Superior temporal gyrus (tissue), 1 donor: ENCODE measurements at regions not wholly inside any gene's neighbourhood (a gene's known extent, or its start where the extent isn't known, plus 50 kb on each side); places are given as distances from the start of the nearest gene placed in this dataset.
A peak's percentile ranks its signal among the peaks of the same experiment; 100 is the strongest.

Experiments
- DNase-seq: peaks from one replicate; pipeline ENCODE4 v3.0.0-alpha.2; 2016; ENCODE audit errors: extremely low spot score

- DNase-seq: no peak
Observed at GRCh38 chr13:80284290-80284689, 56.6 kb downstream of the SPRY2 start.

GRCh38 chr13:80278706-80279105 is 62.2 kb downstream of the SPRY2 start:
- DNase-seq: no peak

- peak; percentile 53 for DNase-seq
Observed at GRCh38 chr13:80276371-80277289, 64.3 kb downstream of the SPRY2 start.

GRCh38 chr13:80274643-80275042 is 66.3 kb downstream of the SPRY2 start:
- DNase-seq: no peak

- DNase-seq: no peak
Observed at GRCh38 chr13:80273718-80274117, 67.2 kb downstream of the SPRY2 start.

GRCh38 chr13:80265348-80265747 is 75.6 kb downstream of the SPRY2 start:
- DNase-seq: no peak

GRCh38 chr13:80263745-80264513 is 77.0 kb downstream of the SPRY2 start:
- DNase-seq: no peak

GRCh38 chr13:80262051-80262695 is 78.8 kb downstream of the SPRY2 start:
- DNase-seq: no peak

- DNase-seq: no peak
Observed at GRCh38 chr13:80259159-80259558, 81.8 kb downstream of the SPRY2 start.

- DNase-seq: no peak
Observed at GRCh38 chr13:80256352-80256932, 84.5 kb downstream of the SPRY2 start.

GRCh38 chr13:80255946-80256345 is 85.0 kb downstream of the SPRY2 start:
- no peak for DNase-seq

GRCh38 chr13:80251403-80251802 is 89.5 kb downstream of the SPRY2 start:
- DNase-seq: no peak

GRCh38 chr13:80250213-80250810 is 90.6 kb downstream of the SPRY2 start:
- DNase-seq: no peak

GRCh38 chr13:80249516-80250212 is 91.3 kb downstream of the SPRY2 start:
- DNase-seq: no peak

- no peak for DNase-seq
Observed at GRCh38 chr13:80245162-80245733, 95.7 kb downstream of the SPRY2 start.

GRCh38 chr13:80244574-80244973 is 96.4 kb downstream of the SPRY2 start:
- no peak for DNase-seq

GRCh38 chr13:80242728-80243427 is 98.0 kb downstream of the SPRY2 start:
- DNase-seq: no peak

GRCh38 chr13:80239571-80240255 is 101.2 kb downstream of the SPRY2 start:
- DNase-seq: no peak

GRCh38 chr13:80239116-80239515 is 101.8 kb downstream of the SPRY2 start:
- no peak for DNase-seq
